T-cell (primary cell): ENCODE measurements at regions not wholly inside any gene's neighbourhood (a gene's known extent, or its start where the extent isn't known, plus 50 kb on each side); places are given as distances from the start of the nearest gene placed in this dataset.
"Not testable (repeated sequence)": the region's sequence is repeated elsewhere in the genome, so short reads cannot be mapped to it uniquely, and the experiment has no call there.

Source experiments
- ATAC-seq, 4 experiments: fragments of 200-7000 bp in 3 of 4; fragments of 150-1000 bp in 1 of 4; cut with Tn5 transposase; replicated peaks in 1 of 4; 1 replicate in 3 of 4; 2 replicates in 1 of 4; pipeline ENCODE4 v1.10.0; 2021; ENCODE audit warnings: moderate library complexity in 3 of 4, mild to moderate bottlenecking in 2 of 4, moderate number of reproducible peaks in 1 of 4
- CTCF ChIA-PET, 2 donors: fragments of 300-600 bp; sonication (Branson Sonifier 250); formaldehyde crosslinking; loops; one replicate each; lab custom pipeline; 2022; ENCODE audit warnings: antibody characterized with exemption in 2 of 2; lab: Charles Lee
- POLR2A ChIA-PET, 2 donors: fragments of 300-600 bp; sonication (Branson Sonifier 250); formaldehyde crosslinking; loops; one replicate each; lab custom pipeline; 2022; ENCODE audit warnings: antibody characterized with exemption in 2 of 2; lab: Charles Lee
- DNase-seq, 35 experiments: peaks; one replicate each; pipeline versions ENCODE4 v3.0.0 to v3.0.0-alpha.2; 2013 to 2023
- H3K27ac ChIP-seq: one replicate; pipeline ENCODE4 v1.5.1; 2013; ENCODE audit warnings: low read length
- H3K27me3 ChIP-seq, 2 experiments: replicated peaks in 1 of 2; 1 replicate in 1 of 2; 2 replicates in 1 of 2; pipeline versions ENCODE4 v1.6.1 to v1.7.0; 2013; ENCODE audit warnings: low read length in 1 of 2, mixed read lengths in 1 of 2; ENCODE audit not compliant: control insufficient read depth in 2 of 2, insufficient read depth in 2 of 2; ENCODE audit errors: extremely low read depth in 1 of 2
- H3K36me3 ChIP-seq, 2 donors: 1 replicate in 1 of 2; 2 replicates in 1 of 2; pipeline versions ENCODE4 v1.6.1 to v1.7.0; 2013; ENCODE audit warnings: low read length in 1 of 2; ENCODE audit not compliant: control insufficient read depth in 2 of 2, insufficient read depth in 1 of 2; ENCODE audit errors: extremely low read depth in 1 of 2
- H3K4me1 ChIP-seq, 2 experiments: 1 replicate in 1 of 2; 2 replicates in 1 of 2; pipeline versions ENCODE4 v1.6.1 to v1.7.0; 2013; ENCODE audit warnings: low read length in 2 of 2, mixed read lengths in 1 of 2; ENCODE audit not compliant: insufficient read depth in 2 of 2, control insufficient read depth in 1 of 2; ENCODE audit errors: extremely low read depth in 1 of 2
- H3K4me3 ChIP-seq, 2 donors: 1 replicate in 1 of 2; 2 replicates in 1 of 2; pipeline versions ENCODE4 v1.5.1 to v1.7.0; 2013; ENCODE audit warnings: mild to moderate bottlenecking in 2 of 2, low read length in 1 of 2, moderate library complexity in 1 of 2; ENCODE audit not compliant: control insufficient read depth in 1 of 2; ENCODE audit errors: extremely low read depth in 1 of 2
- H3K9me3 ChIP-seq: 2 replicates; pipeline ENCODE4 v1.7.0; 2013
- H3K27ac Mint-ChIP-seq, 2 donors: one replicate each; pipeline ENCODE4 v1.8.0; 2020 to 2021; ENCODE audit warnings: mild to moderate bottlenecking in 2 of 2, mixed read lengths in 2 of 2
- H3K27me3 Mint-ChIP-seq, 2 donors: one replicate each; pipeline ENCODE4 v1.8.0; 2021 to 2022; ENCODE audit warnings: mixed read lengths in 2 of 2
- H3K36me3 Mint-ChIP-seq: one replicate; pipeline ENCODE4 v1.8.0; 2021; ENCODE audit warnings: mixed read lengths
- H3K4me1 Mint-ChIP-seq, 3 donors: one replicate each; pipeline ENCODE4 v1.8.0; 2020 to 2022; ENCODE audit warnings: mixed read lengths in 3 of 3, mild to moderate bottlenecking in 1 of 3
- H3K4me3 Mint-ChIP-seq, 3 donors: one replicate each; pipeline ENCODE4 v1.8.0; 2020 to 2022; ENCODE audit warnings: mild to moderate bottlenecking in 3 of 3, mixed read lengths in 3 of 3, moderate library complexity in 3 of 3
- H3K9me3 Mint-ChIP-seq, 3 donors: one replicate each; pipeline ENCODE4 v1.8.0; 2020 to 2022; ENCODE audit warnings: mixed read lengths in 3 of 3
- WGBS: methylation state at CpG from one replicate; pipeline ENCODE4 v1.1.5; 2013; ENCODE audit warnings: missing lambda C conversion rate; ENCODE audit not compliant: insufficient coverage; 5-methylcytosine and 5-hydroxymethylcytosine counted together

- H3K9me3 ChIP-seq, POLR2A ChIA-PET, DNase-seq, H3K27ac Mint-ChIP-seq, H3K36me3 ChIP-seq, H3K4me3 ChIP-seq, H3K36me3 Mint-ChIP-seq, H3K27ac ChIP-seq, H3K4me1 Mint-ChIP-seq, H3K27me3 ChIP-seq, ATAC-seq, H3K4me1 ChIP-seq, H3K4me3 Mint-ChIP-seq, CTCF ChIA-PET, H3K27me3 Mint-ChIP-seq: not testable (repeated sequence)
- WGBS, result no CpG with 5 or more reads among the region's 1 CpG
- peaks cover 10 to 16% (median 11%) of the 10 kb centered on the region in 3 donors for H3K9me3 Mint-ChIP-seq
These were observed 233.7 kb downstream of the RCHY1 start for GRCh38 chr4:75280461-75280860.

DNA sequence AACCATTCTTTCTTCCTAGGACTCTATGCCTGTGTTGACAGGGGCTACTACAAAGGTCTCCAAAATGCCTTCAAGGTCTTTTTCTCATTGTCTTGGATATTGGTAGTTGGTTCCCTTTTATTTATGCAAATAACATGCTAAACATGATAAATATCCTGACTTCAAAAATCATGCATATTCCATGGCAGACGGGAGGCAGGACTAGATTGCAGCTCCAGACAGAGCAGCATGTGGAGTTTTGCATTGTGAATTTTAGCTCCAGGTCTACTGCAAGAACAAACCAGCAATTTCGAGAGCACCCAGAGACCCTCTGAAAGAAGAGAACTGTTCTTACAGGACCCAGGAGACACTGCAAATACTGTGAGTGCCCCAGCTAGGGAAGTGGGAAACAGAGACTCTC is 254.9 kb downstream of the RCHY1 start:
- Histone ChIP-seq H3K36me3 (no peaks in the 10 kb centered on the region), H3K4me3 (no peak overlapping the region), H3K27me3 (peaks cover 0 to 5% of the 10 kb centered on the region in 2 experiments), H3K27ac (no peak overlapping the region), H3K4me1 (no peaks in the 10 kb centered on the region), H3K9me3 (no peaks in the 10 kb centered on the region)
- Mint-ChIP-seq H3K4me3 (no peak overlapping the region), H3K9me3 (peaks cover 0 to 5% (median 0%) of the 10 kb centered on the region in 3 donors), H3K27ac (no peak overlapping the region), H3K27me3 (no peaks in the 10 kb centered on the region), H3K36me3 (no peaks in the 10 kb centered on the region), H3K4me1 (no peaks in the 10 kb centered on the region)
- DNase-seq (no peak), ATAC-seq (no peak)
- 100% methylated on average over 1 of the region's 2 CpGs for WGBS
- ChIA-PET POLR2A (no interaction called here), CTCF (no interaction called here)

- peaks cover 2% of the 10 kb centered on the region for H3K9me3 ChIP-seq
- peaks cover 0 to 5% of the 10 kb centered on the region in 2 experiments for H3K27me3 ChIP-seq
- Mint-ChIP-seq H3K27ac (no peak overlapping the region), H3K27me3 (no peaks in the 10 kb centered on the region), H3K4me3 (no peak overlapping the region), H3K4me1 (no peaks in the 10 kb centered on the region), H3K9me3 (peaks cover 0 to 4% (median 4%) of the 10 kb centered on the region in 3 donors), H3K36me3 (no peaks in the 10 kb centered on the region)
- H3K4me1 ChIP-seq, result no peaks in the 10 kb centered on the region
- ATAC-seq (no peak), DNase-seq (no peak)
- no peak overlapping the region for H3K27ac ChIP-seq
- ChIA-PET CTCF (no interaction called here), POLR2A (no interaction called here)
- no peak overlapping the region for H3K4me3 ChIP-seq
- H3K36me3 ChIP-seq, result no peaks in the 10 kb centered on the region
- WGBS, result 70% methylated on average over 2 of the region's 4 CpGs
These were observed 258.9 kb downstream of the RCHY1 start for GRCh38 chr4:75255261-75255660.

GRCh38 chr4:75254745-75255144 is 259.5 kb downstream of the RCHY1 start:
- H3K27ac ChIP-seq, result no peak overlapping the region
- no peaks in the 10 kb centered on the region for H3K4me1 ChIP-seq
- ATAC-seq, result no peak
- no peak overlapping the region for H3K27ac Mint-ChIP-seq
- ChIA-PET CTCF (no interaction called here), POLR2A (no interaction called here)
- H3K4me3 Mint-ChIP-seq, result no peak overlapping the region
- no peaks in the 10 kb centered on the region for H3K4me1 Mint-ChIP-seq
- H3K36me3 ChIP-seq, result no peaks in the 10 kb centered on the region
- no peaks in the 10 kb centered on the region for H3K27me3 Mint-ChIP-seq
- peaks cover 0 to 5% of the 10 kb centered on the region in 2 experiments for H3K27me3 ChIP-seq
- H3K9me3 Mint-ChIP-seq, result peaks cover 0 to 4% (median 4%) of the 10 kb centered on the region in 3 donors
- H3K36me3 Mint-ChIP-seq, result no peaks in the 10 kb centered on the region
- no peak for DNase-seq
- 50% methylated on average over 1 of the region's 6 CpGs for WGBS
- no peak overlapping the region for H3K4me3 ChIP-seq
- peaks cover 2% of the 10 kb centered on the region for H3K9me3 ChIP-seq

- H3K9me3 Mint-ChIP-seq, H3K9me3 ChIP-seq, H3K4me3 Mint-ChIP-seq, H3K4me1 Mint-ChIP-seq, ATAC-seq, DNase-seq, H3K27me3 ChIP-seq, POLR2A ChIA-PET, CTCF ChIA-PET, H3K27ac ChIP-seq, H3K4me1 ChIP-seq, H3K27ac Mint-ChIP-seq, H3K36me3 Mint-ChIP-seq, H3K4me3 ChIP-seq, H3K27me3 Mint-ChIP-seq, H3K36me3 ChIP-seq: not testable (repeated sequence)
- no CpG with 5 or more reads among the region's 4 CpGs for WGBS
These were observed 261.1 kb downstream of the RCHY1 start for GRCh38 chr4:75253094-75253493.

GRCh38 chr4:75251547-75251946 is 262.7 kb downstream of the RCHY1 start:
- Histone ChIP-seq H3K36me3 (no peaks in the 10 kb centered on the region), H3K4me1 (no peaks in the 10 kb centered on the region), H3K27ac (no peak overlapping the region), H3K9me3 (peaks cover 2% of the 10 kb centered on the region), H3K27me3 (no peaks in the 10 kb centered on the region), H3K4me3 (no peak overlapping the region)
- no peak overlapping the region for H3K4me3 Mint-ChIP-seq
- no peak overlapping the region for H3K27ac Mint-ChIP-seq
- no peak for DNase-seq
- 60% methylated on average over 1 of the region's 3 CpGs for whole genome bisulfite sequencing
- ChIA-PET CTCF (no interaction called here), POLR2A (no interaction called here)
- H3K4me1 Mint-ChIP-seq, result no peaks in the 10 kb centered on the region
- peaks cover 0 to 4% (median 4%) of the 10 kb centered on the region in 3 donors for H3K9me3 Mint-ChIP-seq
- no peaks in the 10 kb centered on the region for H3K36me3 Mint-ChIP-seq
- no peaks in the 10 kb centered on the region for H3K27me3 Mint-ChIP-seq
- ATAC-seq, result no peak

DNA sequence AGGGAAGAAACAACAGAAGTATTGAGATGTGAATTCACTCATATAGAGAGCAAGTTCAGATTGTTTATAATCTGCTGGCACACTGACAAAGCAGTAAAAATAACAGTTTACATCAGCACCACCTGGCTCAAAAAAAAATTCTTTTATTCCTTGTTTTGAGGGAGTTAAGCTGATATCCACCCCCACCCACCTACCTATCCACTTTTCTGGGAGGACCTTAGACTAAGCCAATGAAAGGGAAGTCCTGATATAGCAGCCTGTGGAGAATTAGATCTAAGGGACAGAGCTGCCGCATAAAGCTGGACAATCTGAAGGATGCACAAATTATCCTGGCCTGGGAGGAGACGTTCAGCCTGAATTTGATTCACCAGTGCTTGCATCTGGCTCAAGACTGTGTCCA is 264.5 kb downstream of the RCHY1 start:
- ChIA-PET CTCF (no interaction called here), POLR2A (no interaction called here)
- 84% methylated on average over 2 of the region's 2 CpGs for WGBS
- Mint-ChIP-seq H3K27me3 (no peaks in the 10 kb centered on the region), H3K36me3 (no peaks in the 10 kb centered on the region), H3K9me3 (peaks cover 3 to 4% (median 4%) of the 10 kb centered on the region in 3 donors), H3K4me3 (no peak overlapping the region), H3K4me1 (no peaks in the 10 kb centered on the region), H3K27ac (no peak overlapping the region)
- ATAC-seq, result no peak
- DNase-seq, result no peak
- Histone ChIP-seq H3K4me1 (no peaks in the 10 kb centered on the region), H3K9me3 (peaks cover 2% of the 10 kb centered on the region), H3K27ac (no peak overlapping the region), H3K27me3 (no peaks in the 10 kb centered on the region), H3K36me3 (no peaks in the 10 kb centered on the region), H3K4me3 (no peak overlapping the region)
